ENCODE measurements at regions not wholly inside any gene's neighbourhood (a gene's known extent, or its start where the extent isn't known, plus 50 kb on each side); places are given as distances from the start of the nearest gene placed in this dataset.

GRCh38 chrY:19503092-19503449, 241.5 kb downstream of the KDM5D start:
- TF ChIP-seq POLR2A (IDR thresholded peaks at IDR 0.05) (no peak), EP300 (IDR thresholded peaks at IDR 0.05) (no peak), POLR2AphosphoS5 (IDR thresholded peaks at IDR 0.05) (no peak)
